IMR-90 (cell line): ENCODE measurements at regions not wholly inside any gene's neighbourhood (a gene's known extent, or its start where the extent isn't known, plus 50 kb on each side); places are given as distances from the start of the nearest gene placed in this dataset.

ENCODE experiments used
- CTCF ChIP-seq: conservative IDR thresholded peaks from 2 replicates; pipeline ENCODE4 v1.5.1; 2012; ENCODE audit warnings: mild to moderate bottlenecking, low read depth, low read length, improper control_type of control experiment
- MAZ ChIP-seq: IDR thresholded peaks from 2 replicates; pipeline ENCODE4 v1.6.1; 2012; ENCODE audit warnings: low read depth, mild to moderate bottlenecking, low read length, improper control_type of control experiment, moderate library complexity, borderline replicate concordance
- POLR2A ChIP-seq: IDR thresholded peaks from 2 replicates; pipeline ENCODE4 v1.6.1; 2012; ENCODE audit warnings: mild to moderate bottlenecking, low read depth, low read length
- RAD21 ChIP-seq: IDR thresholded peaks from 2 replicates; pipeline ENCODE4 v1.6.1; 2012; ENCODE audit warnings: low read length, improper control_type of control experiment
- RFX5 ChIP-seq: IDR thresholded peaks from 2 replicates; pipeline ENCODE4 v1.8.0; 2012; ENCODE audit warnings: low read depth, mild to moderate bottlenecking, low read length, moderate library complexity
- USF2 ChIP-seq: fragments of 150-350 bp; IDR thresholded peaks from 2 replicates; pipeline ENCODE4 v1.6.1; 2017; ENCODE audit warnings: mild to moderate bottlenecking, antibody characterized with exemption, low read length, low read depth

GRCh38 chr5:116363780-116364179 lies 210.8 kb downstream of the SEMA6A start:
- TF ChIP-seq CTCF (no peak), POLR2A (no peak), USF2 (no peak), RAD21 (no peak), RFX5 (no peak), MAZ (no peak)
